ENCODE measurements at regions not wholly inside any gene's neighbourhood (a gene's known extent, or its start where the extent isn't known, plus 50 kb on each side); places are given as distances from the start of the nearest gene placed in this dataset.
A peak's percentile ranks its signal among the peaks of the same experiment; 100 is the strongest.

GRCh38 chr11:106413222-106413621 lies 335.8 kb downstream of the AASDHPPT start:
- DNase-seq: no peak

- peak; percentile 2 for DNase-seq
These were observed 338.0 kb downstream of the AASDHPPT start for GRCh38 chr11:106415510-106415909.

DNA sequence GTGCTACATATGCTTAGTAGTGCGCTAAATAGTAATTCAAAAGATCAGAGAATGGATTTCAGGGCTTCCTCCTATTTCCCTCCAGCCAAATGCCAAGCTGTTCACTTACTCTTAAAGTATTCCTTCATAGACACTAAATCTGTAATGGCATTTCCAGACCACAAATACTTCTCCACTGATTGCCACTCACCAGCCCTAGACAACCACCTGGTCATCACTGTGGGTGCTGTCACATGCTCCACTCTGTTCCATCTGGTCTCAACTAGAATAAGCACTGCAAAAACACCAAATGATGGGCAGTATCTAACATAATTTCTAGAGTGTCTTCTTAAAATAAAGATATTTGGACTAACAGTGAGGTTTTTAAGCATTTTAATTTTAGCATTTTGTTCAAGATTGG lies 341.3 kb downstream of the AASDHPPT start:
- no peak for DNase-seq

DNA sequence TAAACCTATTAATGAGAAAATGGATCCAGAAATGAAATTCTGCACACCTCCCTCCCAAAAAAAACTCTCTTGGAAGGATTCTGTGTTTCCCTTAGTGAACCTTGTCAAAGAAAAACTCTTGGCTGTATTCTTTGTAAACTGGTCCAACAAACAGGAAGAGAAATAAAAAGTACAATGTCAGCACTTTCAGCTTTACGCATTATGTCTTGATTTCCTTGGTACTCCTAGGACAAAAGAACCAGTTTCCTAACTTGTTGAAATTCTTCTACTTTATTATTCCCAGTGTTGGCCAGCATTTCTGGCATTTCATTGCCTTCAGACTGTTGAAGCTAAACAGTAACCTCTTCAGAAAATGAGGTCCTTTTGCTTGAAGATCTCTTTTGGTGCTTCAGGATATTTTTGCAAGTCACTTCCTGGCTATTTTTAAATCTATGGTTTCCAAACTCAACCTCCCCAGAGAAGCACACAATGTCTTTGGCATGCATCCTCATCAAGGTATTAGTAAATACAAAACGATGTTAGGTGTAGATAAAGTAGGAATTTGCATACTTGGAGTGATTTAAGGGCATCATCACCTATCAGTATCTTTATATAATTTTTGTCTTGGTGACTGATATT lies 342.7 kb downstream of the AASDHPPT start:
- DNase-seq: no peak

- DNase-seq: no peak
These were observed 343.2 kb downstream of the AASDHPPT start for GRCh38 chr11:106420686-106421085.

DNA sequence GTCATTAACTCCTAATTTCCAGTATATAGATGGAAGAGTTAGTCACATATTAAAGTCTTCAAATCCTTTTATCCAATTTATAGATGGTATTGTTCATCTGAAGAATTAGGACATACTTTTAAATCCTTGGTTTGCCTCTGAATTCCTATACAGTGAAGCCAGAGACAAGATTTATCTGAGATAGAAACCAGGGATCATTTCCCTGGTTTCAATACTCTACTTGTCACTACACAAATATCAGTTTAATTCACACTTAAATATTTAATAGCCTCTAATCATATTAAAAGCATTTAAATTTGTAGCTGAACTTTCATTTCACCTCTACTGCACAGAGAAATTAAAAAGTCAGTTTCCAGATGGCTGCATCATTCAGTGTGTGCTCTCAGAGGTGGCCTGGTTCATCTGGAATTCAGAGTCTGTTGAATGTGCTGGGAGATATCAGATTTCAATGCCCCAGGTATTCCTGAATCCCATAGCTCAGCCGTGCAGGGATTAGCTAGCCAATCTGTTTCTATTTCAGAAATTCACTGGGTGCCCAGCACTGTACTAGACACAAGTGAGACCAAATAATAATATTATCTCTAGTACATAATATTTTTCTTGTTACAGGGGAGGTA lies 344.3 kb downstream of the AASDHPPT start:
- DNase-seq: peak; percentile 10

GRCh38 chr11:106422583-106422982 lies 345.1 kb downstream of the AASDHPPT start:
- no peak for DNase-seq

- peak; percentile 3 for DNase-seq
These were observed 346.6 kb downstream of the AASDHPPT start for GRCh38 chr11:106424111-106424510.

GRCh38 chr11:106425819-106426218 lies 348.4 kb downstream of the AASDHPPT start:
- DNase-seq: no peak

DNA sequence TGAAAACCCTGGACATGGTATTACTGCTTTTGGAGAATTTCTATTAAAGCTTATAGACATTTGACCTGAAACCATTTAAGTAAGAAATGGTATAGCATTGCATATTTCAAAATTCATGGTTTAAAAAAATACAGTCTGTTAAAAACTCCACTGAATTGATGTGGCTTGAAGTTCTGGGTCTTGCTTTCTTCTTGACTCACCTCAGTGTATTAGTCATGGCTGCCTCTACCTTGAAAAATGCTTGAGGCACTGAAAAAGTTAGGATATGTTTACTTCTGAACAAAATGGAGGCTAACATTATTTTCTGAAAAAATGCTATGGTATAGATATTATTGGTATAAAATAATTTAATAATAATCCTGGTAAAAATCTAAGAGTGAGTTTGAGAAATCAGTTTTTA lies 349.2 kb downstream of the AASDHPPT start:
- DNase-seq: no peak

- DNase-seq: no peak
These were observed 350.3 kb downstream of the AASDHPPT start for GRCh38 chr11:106427736-106428135.

- no peak for DNase-seq
These were observed 364.6 kb downstream of the AASDHPPT start for GRCh38 chr11:106442032-106442431.

- no peak for DNase-seq
These were observed 368.8 kb downstream of the AASDHPPT start for GRCh38 chr11:106446302-106446701.

DNA sequence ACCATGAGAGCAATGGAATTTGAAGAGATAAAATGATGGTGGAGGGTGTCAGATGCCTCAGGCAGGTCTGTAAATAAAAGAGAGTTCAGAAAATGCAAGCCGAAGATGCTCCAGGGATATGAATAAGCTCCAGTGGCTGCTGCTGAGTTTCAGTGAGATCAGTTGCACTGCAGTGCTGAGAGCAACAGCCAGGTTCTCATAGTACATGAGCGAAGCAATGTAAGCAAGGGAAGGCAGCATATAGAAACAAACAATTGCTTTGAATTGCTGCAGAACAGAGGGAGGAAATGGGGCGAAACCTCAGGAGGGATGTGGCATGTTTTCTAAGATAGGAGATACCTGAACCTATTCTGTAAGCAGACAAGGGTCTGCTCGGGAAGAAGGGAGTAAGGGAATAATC lies 369.5 kb downstream of the AASDHPPT start:
- DNase-seq: no peak

DNA sequence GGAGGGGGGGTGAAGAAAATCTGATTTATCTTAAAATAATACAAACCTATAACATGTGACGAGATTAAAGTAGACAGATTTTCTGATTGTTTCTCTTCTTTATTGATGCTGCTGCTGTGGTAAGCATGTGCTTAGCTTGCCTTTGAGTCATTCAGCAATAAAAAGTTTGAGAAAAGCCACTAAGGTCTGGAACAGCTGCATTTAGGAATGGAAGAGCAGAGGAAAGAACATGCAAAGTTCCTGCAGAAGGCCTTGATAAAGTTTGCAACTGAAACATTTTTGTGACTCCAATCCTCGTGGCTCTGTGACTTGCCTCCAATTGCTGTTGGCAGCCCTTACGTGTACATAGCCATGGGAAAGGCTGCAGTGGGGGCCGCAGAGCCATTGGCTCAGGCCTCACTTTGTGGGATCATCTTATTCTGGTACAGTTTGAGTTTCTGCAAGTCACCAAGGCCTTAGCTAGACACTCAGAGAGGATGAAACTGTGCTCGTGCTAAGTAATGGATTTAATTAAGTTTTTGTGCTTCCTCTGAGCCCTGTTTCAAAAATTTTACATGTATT lies 370.2 kb downstream of the AASDHPPT start:
- DNase-seq: no peak

GRCh38 chr11:106449763-106450162 lies 372.3 kb downstream of the AASDHPPT start:
- DNase-seq: no peak

DNA sequence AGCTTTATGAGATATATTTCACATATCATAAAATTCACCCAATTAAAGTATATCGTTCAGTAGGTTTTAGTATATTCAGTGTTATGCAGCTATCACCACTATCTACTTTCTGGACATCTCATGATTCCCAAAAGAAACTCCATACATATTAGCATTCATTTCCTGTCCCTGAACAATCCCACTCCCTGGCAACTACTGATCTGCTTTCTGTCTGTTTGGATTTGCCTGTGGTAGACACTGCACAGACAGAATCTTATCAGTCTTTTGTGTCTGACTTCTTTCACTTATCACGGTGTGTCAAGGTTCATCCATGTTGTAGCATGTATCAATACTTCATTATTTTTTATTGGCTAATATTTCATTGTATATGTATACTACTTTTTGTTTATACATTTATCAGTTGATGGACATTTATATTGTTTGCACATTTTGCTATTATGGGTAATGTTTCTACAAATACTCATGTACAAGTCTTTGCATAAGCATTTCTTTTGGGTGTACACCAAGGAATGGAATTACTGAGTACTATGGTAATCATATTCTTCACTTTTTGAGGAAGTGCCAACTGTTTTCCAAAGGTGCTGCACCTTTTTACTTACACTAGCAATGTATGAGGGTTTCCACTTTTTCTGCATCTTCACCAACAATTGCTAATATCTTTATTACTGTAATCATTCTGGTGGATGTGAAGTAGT lies 373.9 kb downstream of the AASDHPPT start:
- DNase-seq: no peak

DNA sequence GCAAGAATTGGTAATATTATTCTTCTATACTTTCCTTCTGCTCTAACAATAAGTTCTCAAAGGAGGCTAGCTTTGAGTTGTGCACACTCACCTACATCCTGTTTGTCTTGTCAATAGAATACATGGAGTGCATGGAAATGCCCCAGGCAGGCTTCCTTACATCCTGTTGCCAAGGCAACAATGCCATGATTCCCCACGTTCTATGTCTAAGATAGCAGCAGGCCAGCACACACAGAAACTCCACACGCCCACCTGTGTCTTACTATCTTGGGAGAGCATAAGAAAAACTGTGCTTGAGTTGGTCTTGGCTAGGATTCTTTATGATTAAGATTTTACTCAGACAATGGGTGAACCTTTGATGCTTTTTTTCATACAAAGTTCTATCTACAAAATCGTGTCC lies 379.2 kb downstream of the AASDHPPT start:
- DNase-seq: peak; percentile 77

DNA sequence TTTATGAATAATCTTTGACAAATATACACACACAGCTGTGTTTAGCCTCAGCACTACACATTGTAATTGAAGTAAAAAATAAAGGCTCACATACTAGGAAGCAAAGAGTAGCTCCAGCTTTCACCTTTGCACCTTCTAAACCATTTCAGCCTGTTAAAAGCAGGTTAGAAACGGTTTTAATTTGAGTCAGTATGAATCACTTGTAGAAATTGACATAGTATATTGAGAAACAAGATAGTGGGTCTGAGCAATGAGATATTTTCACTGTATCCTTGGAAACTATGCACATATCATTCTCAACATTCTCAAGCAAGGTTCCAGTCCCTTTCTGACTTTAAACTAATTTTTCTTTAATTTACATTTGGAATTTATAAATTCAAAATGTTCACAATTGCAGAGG lies 380.3 kb downstream of the AASDHPPT start:
- no peak for DNase-seq

DNA sequence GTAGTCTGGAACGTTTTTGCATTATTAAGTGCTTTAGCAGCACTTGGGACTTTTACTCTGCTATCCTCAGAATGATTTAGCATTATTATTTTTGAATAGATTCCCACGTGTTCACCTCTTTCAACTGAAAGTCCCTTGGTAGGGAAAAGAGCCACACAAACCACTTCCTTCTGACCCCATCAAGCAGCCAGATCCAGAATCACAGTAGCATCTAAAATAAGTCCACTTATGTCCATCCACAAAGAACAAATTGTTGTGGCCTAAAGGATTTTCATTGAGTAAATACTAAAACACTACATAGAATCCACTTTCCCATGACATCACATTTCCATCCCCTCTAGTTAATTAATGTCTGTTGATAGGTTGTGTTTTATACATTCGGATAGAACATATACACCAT lies 381.7 kb downstream of the AASDHPPT start:
- DNase-seq: no peak

- DNase-seq: no peak
These were observed 383.8 kb downstream of the AASDHPPT start for GRCh38 chr11:106461148-106461691.

DNA sequence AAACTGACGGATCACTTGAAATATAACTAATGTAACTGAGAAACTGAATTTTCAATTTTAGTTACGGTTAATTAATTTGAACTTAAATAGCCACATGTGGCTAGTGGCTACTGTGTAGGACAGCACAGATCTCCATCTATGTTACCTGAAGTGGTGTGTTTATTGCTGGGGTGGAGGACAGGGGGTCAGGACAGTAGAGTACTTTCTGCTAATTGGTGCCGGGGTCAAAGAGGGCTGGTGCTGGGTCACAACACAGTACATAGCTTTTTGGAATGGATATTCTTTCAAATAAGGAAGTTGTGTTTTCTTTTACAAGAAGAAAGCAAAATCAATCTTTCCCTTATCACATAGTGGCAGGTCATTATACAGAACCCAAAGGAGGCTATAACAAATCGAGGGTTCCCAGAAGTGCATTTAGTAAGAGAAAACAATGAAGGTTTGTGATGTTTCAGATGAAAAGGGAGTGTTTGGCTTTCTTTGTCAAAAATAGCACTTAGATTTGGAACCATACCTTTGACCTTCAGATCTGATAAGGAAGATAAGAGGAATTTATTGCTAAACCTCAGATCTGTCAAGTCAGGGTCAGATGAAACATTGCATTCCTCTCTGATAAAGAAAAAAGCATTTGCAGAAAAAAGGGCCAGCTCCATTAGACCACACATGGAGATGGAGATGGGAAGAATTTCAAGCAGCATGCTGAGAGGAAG lies 384.5 kb downstream of the AASDHPPT start:
- no peak for DNase-seq

GRCh38 chr11:106463154-106463553 lies 385.7 kb downstream of the AASDHPPT start:
- no peak for DNase-seq

All from DMS53 (cell line).